Gastrocnemius medialis (tissue), 4 donors: ENCODE measurements at regions not wholly inside any gene's neighbourhood (a gene's known extent, or its start where the extent isn't known, plus 50 kb on each side); places are given as distances from the start of the nearest gene placed in this dataset.

ENCODE experiments used
- ATAC-seq, 2 donors: fragments of 150-250 bp; one replicate each; pipeline ENCODE4 v1.9.1; 2016
- DNase-seq, 2 donors: peaks; one replicate each; pipeline ENCODE4 v3.0.0-alpha.2; 2019
- H3K27ac ChIP-seq, 4 donors: fragments of 200-600 bp; sonication (generic); 1 replicate in 1 of 4; 2 replicates in 3 of 4; pipeline ENCODE4 v1.5.1; 2016 to 2018; ENCODE audit warnings: mild to moderate bottlenecking in 2 of 4, moderate library complexity in 1 of 4
- H3K27me3 ChIP-seq, 3 donors: fragments of 200-600 bp; sonication (generic) in 2 of 3; 1 replicate in 1 of 3; 2 replicates in 2 of 3; pipeline versions ENCODE4 v1.5.1 to v1.6.0; 2016 to 2019; ENCODE audit warnings: mild to moderate bottlenecking in 1 of 3, moderate library complexity in 1 of 3
- H3K36me3 ChIP-seq, 2 donors: fragments of 200-600 bp; sonication (generic) in 1 of 2; one replicate each; pipeline ENCODE4 v1.5.1; 2017 to 2018
- H3K4me1 ChIP-seq, 2 donors: fragments of 200-600 bp; sonication (generic) in 1 of 2; one replicate each; pipeline ENCODE4 v1.5.1; 2016 to 2017; ENCODE audit warnings: mild to moderate bottlenecking in 2 of 2
- H3K4me3 ChIP-seq, 4 donors: fragments of 200-600 bp; sonication (generic) in 3 of 4; 1 replicate in 1 of 4; 2 replicates in 3 of 4; pipeline ENCODE4 v1.5.1; 2016 to 2019; ENCODE audit warnings: mild to moderate bottlenecking in 2 of 4
- H3K9me3 ChIP-seq, 3 donors: fragments of 200-600 bp; sonication (generic) in 2 of 3; 1 replicate in 1 of 3; 2 replicates in 2 of 3; pipeline ENCODE4 v1.5.1; 2016 to 2019
- CTCF ChIP-seq, 5 experiments: fragments of 450-650 bp in 3 of 5; fragments of 200-600 bp in 2 of 5; sonication (generic) in 2 of 5; IDR thresholded peaks in 4 of 5; conservative IDR thresholded peaks in 1 of 5; 1 replicate in 4 of 5; 2 replicates in 1 of 5; pipeline ENCODE4 v1.5.1; 2016 to 2019; ENCODE audit warnings: antibody characterized with exemption in 5 of 5, mild to moderate bottlenecking in 3 of 5, moderate library complexity in 3 of 5
- POLR2A ChIP-seq, 2 donors: fragments of 450-650 bp; IDR thresholded peaks; one replicate each; pipeline ENCODE4 v1.6.1; 2017; ENCODE audit warnings: antibody characterized with exemption in 2 of 2, mild to moderate bottlenecking in 2 of 2, moderate library complexity in 2 of 2
- in situ Hi-C, 4 donors: fragments of 200-750 bp; cut with MboI; loops; one replicate each; pipeline versions ENCODE4 v1.15.0 to v1.8.0; 2017; ENCODE audit warnings: low sequenced_read_pairs in 4 of 4
- intact Hi-C: fragments of 100-400 bp; cut with DNase I; formaldehyde crosslinking; loops from one replicate; pipeline ENCODE4 v1.15.1; 2023; ENCODE audit warnings: low total_unique reads

GRCh38 chr4:10296730-10297129 is 160.5 kb downstream of the ZNF518B start:
- no peak overlapping the region for H3K4me3 ChIP-seq
- no peaks in the 10 kb centered on the region for H3K27me3 ChIP-seq
- no peak overlapping the region for H3K27ac ChIP-seq
- no peak for TF ChIP-seq POLR2A (IDR thresholded peaks at IDR 0.05)
- no peak for TF ChIP-seq CTCF (IDR thresholded peaks at IDR 0.05 in 4 of 5, conservative IDR thresholded peaks at IDR 0.05 in 1 of 5)
- DNase-seq: no peak
- no peaks in the 10 kb centered on the region for H3K4me1 ChIP-seq
- intact Hi-C loops: no loop called here
- no peak for ATAC-seq
- no peaks in the 10 kb centered on the region for H3K9me3 ChIP-seq
- no peaks in the 10 kb centered on the region for H3K36me3 ChIP-seq
- in situ Hi-C loops: no loop called here

- no peaks in the 10 kb centered on the region for H3K27me3 ChIP-seq
- H3K27ac ChIP-seq: no peak overlapping the region
- H3K4me1 ChIP-seq: no peaks in the 10 kb centered on the region
- H3K4me3 ChIP-seq: no peak overlapping the region
- H3K9me3 ChIP-seq: no peaks in the 10 kb centered on the region
- in situ Hi-C loops: no loop called here
- no peak for DNase-seq
- intact Hi-C loops: no loop called here
- no peak for TF ChIP-seq CTCF (IDR thresholded peaks at IDR 0.05 in 4 of 5, conservative IDR thresholded peaks at IDR 0.05 in 1 of 5)
- no peak for TF ChIP-seq POLR2A (IDR thresholded peaks at IDR 0.05)
- ATAC-seq: no peak
- no peaks in the 10 kb centered on the region for H3K36me3 ChIP-seq
These were observed 161.9 kb downstream of the ZNF518B start for GRCh38 chr4:10295301-10295700.

GRCh38 chr4:10289538-10289906 is 167.7 kb downstream of the ZNF518B start:
- intact Hi-C loops (no loop called here), in situ Hi-C loops (no loop called here)
- no peak overlapping the region for H3K4me3 ChIP-seq
- H3K36me3 ChIP-seq: no peaks in the 10 kb centered on the region
- ATAC-seq: no peak
- H3K27ac ChIP-seq: no peak overlapping the region
- no peak for DNase-seq
- H3K9me3 ChIP-seq: no peaks in the 10 kb centered on the region
- no peaks in the 10 kb centered on the region for H3K4me1 ChIP-seq
- TF ChIP-seq POLR2A (IDR thresholded peaks at IDR 0.05) (no peak), CTCF (IDR thresholded peaks at IDR 0.05 in 4 of 5, conservative IDR thresholded peaks at IDR 0.05 in 1 of 5) (no peak)
- H3K27me3 ChIP-seq: no peaks in the 10 kb centered on the region

- Histone ChIP-seq H3K27me3 (no peaks in the 10 kb centered on the region), H3K4me3 (no peak overlapping the region), H3K27ac (no peak overlapping the region), H3K9me3 (no peaks in the 10 kb centered on the region), H3K36me3 (no peaks in the 10 kb centered on the region), H3K4me1 (no peaks in the 10 kb centered on the region)
- in situ Hi-C loops (no loop called here), intact Hi-C loops (no loop called here)
- ATAC-seq (no peak), DNase-seq (no peak)
- TF ChIP-seq POLR2A (IDR thresholded peaks at IDR 0.05): no peak
- no peak for TF ChIP-seq CTCF (IDR thresholded peaks at IDR 0.05 in 4 of 5, conservative IDR thresholded peaks at IDR 0.05 in 1 of 5)
These were observed 168.2 kb downstream of the ZNF518B start for GRCh38 chr4:10288830-10289537.

- no peaks in the 10 kb centered on the region for H3K36me3 ChIP-seq
- no peak overlapping the region for H3K27ac ChIP-seq
- ATAC-seq (no peak), DNase-seq (no peak)
- H3K4me3 ChIP-seq: no peak overlapping the region
- H3K27me3 ChIP-seq: no peaks in the 10 kb centered on the region
- H3K9me3 ChIP-seq: no peaks in the 10 kb centered on the region
- TF ChIP-seq POLR2A (IDR thresholded peaks at IDR 0.05) (no peak), CTCF (IDR thresholded peaks at IDR 0.05 in 4 of 5, conservative IDR thresholded peaks at IDR 0.05 in 1 of 5) (no peak)
- intact Hi-C loops: no loop called here
- H3K4me1 ChIP-seq: no peaks in the 10 kb centered on the region
- in situ Hi-C loops: no loop called here
These were observed 168.4 kb upstream of the WDR1 start for GRCh38 chr4:10285028-10285427.
